ENCODE measurements at regions not wholly inside any gene's neighbourhood (a gene's known extent, or its start where the extent isn't known, plus 50 kb on each side); places are given as distances from the start of the nearest gene placed in this dataset.

GRCh38 chr22:35155403-35156025 is 89.6 kb downstream of the ISX start:
- H3K27ac ChIP-seq (ENCODE audit: insufficient read depth, low read depth, low read length) = no peak overlapping the region
- dilution Hi-C loops (cut with MboI; ENCODE audit: extremely low pct_ligation_motif_present, low sequenced_read_pairs) (no loop called here), intact Hi-C loops (cut with micrococcal nuclease) (loop anchor here (2.0 kb wide), 1 partner anchor 1233 kb away; no protein-coding TSS in a partner anchor)
- DNase-seq (ENCODE audit: low read depth, low spot score) (no peak), FAIRE-seq (no peak)
- H3K4me2 ChIP-seq (ENCODE audit: insufficient read depth, low read length) = no peak overlapping the region
- TF ChIP-seq CTCF (IDR thresholded peaks at IDR 0.05; ENCODE audit: extremely low read depth in 1 of 2, insufficient read depth in 1 of 2, low read depth in 1 of 2, low read length in 2 of 2) (peak in 1 of 2 donors; percentile 0), MAX (IDR thresholded peaks at IDR 0.05; ENCODE audit: insufficient read depth, insufficient read length) (no peak)
- ChIA-PET POLR2A (no interaction called here), CTCF (interaction anchor here (1.0 to 4.3 kb wide), 3 partner anchors 10 to 76 kb away, joined by 6 to 41 read pairs (median 11); no protein-coding TSS in a partner anchor)
- H3K79me2 ChIP-seq (ENCODE audit: control insufficient read depth, insufficient read depth, low read length) = no peaks in the 10 kb centered on the region
- no peak overlapping the region for H2AFZ ChIP-seq (ENCODE audit: low read depth, low read length)
- no peak overlapping the region for H3K9ac ChIP-seq (replicated peaks; ENCODE audit: extremely low read depth, insufficient read depth, low read length)
- no peaks in the 10 kb centered on the region for H3K36me3 ChIP-seq (ENCODE audit: control insufficient read depth in 2 of 2, extremely low read depth in 1 of 2, insufficient read depth in 2 of 2, low read length in 2 of 2)
- no peaks in the 10 kb centered on the region for H4K20me1 ChIP-seq (replicated peaks; ENCODE audit: control insufficient read depth, extremely low read depth, insufficient read depth, low read length)
- H3K9me1 ChIP-seq (replicated peaks; ENCODE audit: control insufficient read depth, extremely low read depth, insufficient read depth, low read length) = no peaks in the 10 kb centered on the region
- no peak overlapping the region for H3K4me3 ChIP-seq (replicated peaks in 1 of 3; ENCODE audit: insufficient read depth in 1 of 3, low read depth in 1 of 3, low read length in 3 of 3)
- H3K9me3 ChIP-seq (replicated peaks; ENCODE audit: control insufficient read depth, insufficient read depth, low read length) = no peaks in the 10 kb centered on the region
- no peaks in the 10 kb centered on the region for H3K27me3 ChIP-seq (ENCODE audit: control insufficient read depth in 2 of 2, insufficient read depth in 2 of 2, low read length in 2 of 2)
- no TSS peak for BruUV-seq (replicated peaks)
- no peaks in the 10 kb centered on the region for H3K4me1 ChIP-seq (ENCODE audit: control insufficient read depth, extremely low read depth, insufficient read depth, low read length)

GRCh38 chr22:35156945-35157344 is 91.0 kb downstream of the ISX start:
- intact Hi-C loops (cut with micrococcal nuclease) = no loop called here
- dilution Hi-C loops (cut with MboI; ENCODE audit: extremely low pct_ligation_motif_present, low sequenced_read_pairs) = no loop called here

More at GRCh38 chr22:35156945-35157344, 91.0 kb downstream of the ISX start:
- FAIRE-seq = no peak
- DNase-seq (ENCODE audit: low read depth, low spot score) = no peak
- Histone ChIP-seq H4K20me1 (replicated peaks; ENCODE audit: control insufficient read depth, extremely low read depth, insufficient read depth, low read length) (no peaks in the 10 kb centered on the region), H2AFZ (ENCODE audit: low read depth, low read length) (no peak overlapping the region), H3K36me3 (ENCODE audit: control insufficient read depth in 2 of 2, extremely low read depth in 1 of 2, insufficient read depth in 2 of 2, low read length in 2 of 2) (no peaks in the 10 kb centered on the region), H3K4me2 (ENCODE audit: insufficient read depth, low read length) (no peak overlapping the region), H3K27me3 (ENCODE audit: control insufficient read depth in 2 of 2, insufficient read depth in 2 of 2, low read length in 2 of 2) (no peaks in the 10 kb centered on the region), H3K9me3 (replicated peaks; ENCODE audit: control insufficient read depth, insufficient read depth, low read length) (no peaks in the 10 kb centered on the region), H3K4me3 (replicated peaks in 1 of 3; ENCODE audit: insufficient read depth in 1 of 3, low read depth in 1 of 3, low read length in 3 of 3) (no peak overlapping the region), H3K4me1 (ENCODE audit: control insufficient read depth, extremely low read depth, insufficient read depth, low read length) (no peaks in the 10 kb centered on the region), H3K9ac (replicated peaks; ENCODE audit: extremely low read depth, insufficient read depth, low read length) (no peak overlapping the region), H3K79me2 (ENCODE audit: control insufficient read depth, insufficient read depth, low read length) (no peaks in the 10 kb centered on the region), H3K9me1 (replicated peaks; ENCODE audit: control insufficient read depth, extremely low read depth, insufficient read depth, low read length) (no peaks in the 10 kb centered on the region), H3K27ac (ENCODE audit: insufficient read depth, low read depth, low read length) (no peak overlapping the region)
- TF ChIP-seq JUN (IDR thresholded peaks at IDR 0.05; ENCODE audit: borderline replicate concordance, insufficient read depth, insufficient read length, low read depth) = no peak
- TF ChIP-seq POLR2A (IDR thresholded peaks at IDR 0.05; ENCODE audit: low read depth, low read length) = no peak
- TF ChIP-seq MAX (IDR thresholded peaks at IDR 0.05; ENCODE audit: insufficient read depth, insufficient read length) = no peak
- TF ChIP-seq FOS (IDR thresholded peaks at IDR 0.05; ENCODE audit: borderline replicate concordance, insufficient read depth, low read length) = no peak
- no peak for TF ChIP-seq EZH2 (IDR thresholded peaks at IDR 0.05; ENCODE audit: borderline replicate concordance, low read depth, low read length, severe bottlenecking)
- TF ChIP-seq POLR2AphosphoS5 (IDR thresholded peaks at IDR 0.05; ENCODE audit: insufficient read depth, low read depth, low read length) = no peak
- TF ChIP-seq CTCF (IDR thresholded peaks at IDR 0.05; ENCODE audit: extremely low read depth in 1 of 2, insufficient read depth in 1 of 2, low read depth in 1 of 2, low read length in 2 of 2) = no peak
- no peak for TF ChIP-seq GATA2 (IDR thresholded peaks at IDR 0.05; ENCODE audit: insufficient read depth, insufficient read length, low read depth, low read length)
- TF ChIP-seq MYC (IDR thresholded peaks at IDR 0.05; ENCODE audit: low read depth, low read length) = no peak
- no TSS peak for BruUV-seq (replicated peaks)
- ChIA-PET CTCF (interaction anchor here (2.2 to 4.3 kb wide), 2 partner anchors 8 to 75 kb away, joined by 11 to 41 read pairs; no protein-coding TSS in a partner anchor), POLR2A (no interaction called here)
